MM.1S (cell line): ENCODE measurements at regions not wholly inside any gene's neighbourhood (a gene's known extent, or its start where the extent isn't known, plus 50 kb on each side); places are given as distances from the start of the nearest gene placed in this dataset.

Experiments
- DNase-seq: peaks from one replicate; pipeline ENCODE4 v3.0.0-alpha.2; 2015
- H2AFZ ChIP-seq: fragments of 300-600 bp; sonication (generic); 2 replicates; pipeline ENCODE4 v1.6.0; 2016; ENCODE audit warnings: antibody characterized with exemption, low read length
- H3F3A ChIP-seq: fragments of 300-600 bp; sonication (generic); 2 replicates; pipeline ENCODE4 v1.6.1; 2016; ENCODE audit warnings: mild to moderate bottlenecking, antibody characterized with exemption, low read length, moderate library complexity, mixed read lengths; ENCODE audit not compliant: insufficient read depth
- H3K27ac ChIP-seq: fragments of 300-600 bp; sonication (generic); 2 replicates; pipeline ENCODE4 v1.5.1; 2016; ENCODE audit warnings: mild to moderate bottlenecking, low read length
- H3K27me3 ChIP-seq: fragments of 300-600 bp; sonication (generic); replicated peaks from 2 replicates; pipeline ENCODE4 v1.6.0; 2016; ENCODE audit warnings: low read length; ENCODE audit not compliant: insufficient read depth
- H3K36me3 ChIP-seq: fragments of 300-600 bp; sonication (generic); replicated peaks from 2 replicates; pipeline ENCODE4 v1.6.1; 2016; ENCODE audit warnings: mild to moderate bottlenecking, low read length, mixed read lengths; ENCODE audit not compliant: insufficient read depth
- H3K4me1 ChIP-seq: fragments of 300-600 bp; sonication (generic); 2 replicates; pipeline ENCODE4 v1.6.1; 2016; ENCODE audit warnings: low read length, mixed read lengths
- H3K4me2 ChIP-seq: fragments of 300-600 bp; sonication (generic); 2 replicates; pipeline ENCODE4 v1.6.0; 2016; ENCODE audit warnings: low read depth, low read length
- H3K4me3 ChIP-seq: fragments of 300-600 bp; sonication (generic); 2 replicates; pipeline ENCODE4 v1.5.1; 2016; ENCODE audit warnings: low read length, mixed read lengths
- H3K79me2 ChIP-seq: fragments of 300-600 bp; sonication (generic); 2 replicates; pipeline ENCODE4 v1.6.1; 2016; ENCODE audit warnings: mixed run types, low read length, mixed read lengths
- H3K9ac ChIP-seq: fragments of 300-600 bp; sonication (generic); 2 replicates; pipeline ENCODE4 v1.6.1; 2016; ENCODE audit warnings: low read length, mixed read lengths
- H3K9me2 ChIP-seq: fragments of 300-600 bp; sonication (generic); replicated peaks from 2 replicates; pipeline ENCODE4 v1.6.1; 2016; ENCODE audit warnings: mild to moderate bottlenecking, low read length, mixed read lengths; ENCODE audit not compliant: insufficient read depth
- H3K9me3 ChIP-seq: fragments of 300-600 bp; sonication (generic); replicated peaks from 2 replicates; pipeline ENCODE4 v1.6.1; 2016; ENCODE audit warnings: mild to moderate bottlenecking, low read length, mixed read lengths; ENCODE audit not compliant: insufficient read depth
- H4K20me1 ChIP-seq: fragments of 300-600 bp; sonication (generic); 2 replicates; pipeline ENCODE4 v1.6.1; 2016; ENCODE audit warnings: mild to moderate bottlenecking, low read length, moderate library complexity, mixed read lengths; ENCODE audit not compliant: insufficient read depth
- EZH2 ChIP-seq: fragments of 300-600 bp; sonication (generic); optimal IDR thresholded peaks from 2 replicates; pipeline ENCODE3; 2017; ENCODE audit warnings: low read depth, mild to moderate bottlenecking, antibody characterized with exemption, low read length, mixed read lengths
- EZH2phosphoT487 ChIP-seq: fragments of 300-600 bp; sonication (generic); IDR thresholded peaks from 2 replicates; pipeline ENCODE4 v1.6.1; 2018; ENCODE audit warnings: antibody characterized with exemption, low read length
- TF ChIP-seq, protein P1 (sequence below): fragments of 300-600 bp; sonication (generic); IDR thresholded peaks from 2 replicates; pipeline ENCODE4 v1.5.1; 2016; ENCODE audit warnings: antibody characterized with exemption, low read length, mixed read lengths

DNA sequence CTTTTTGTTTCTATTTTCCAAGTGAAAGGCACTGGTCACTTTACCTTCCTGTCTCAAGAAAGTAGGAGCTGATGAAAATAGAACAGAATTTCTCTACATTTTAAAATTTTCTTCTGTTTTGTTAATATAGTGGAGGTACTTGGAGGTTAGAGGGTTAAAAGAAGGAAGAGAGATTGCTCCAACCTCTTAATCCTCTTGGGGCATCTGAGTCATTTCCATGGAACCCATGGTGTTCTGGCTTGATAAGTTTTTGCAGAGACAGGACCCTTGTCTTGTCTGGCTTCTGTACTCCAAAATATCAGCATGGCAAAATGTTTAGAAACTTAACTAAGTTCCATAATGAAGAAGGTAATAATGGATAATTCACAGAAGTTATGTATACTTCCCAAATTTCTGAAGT lies 727.2 kb downstream of the C4orf33 start:
- Histone ChIP-seq H3K4me2 (no peak overlapping the region), H3K36me3 (no peaks in the 10 kb centered on the region), H3K79me2 (no peaks in the 10 kb centered on the region), H3K27me3 (no peaks in the 10 kb centered on the region), H3K9me3 (no peaks in the 10 kb centered on the region), H3F3A (0 out of 2 replicates have a peak, but pooled peaks cover 6% of the 10 kb centered on the region), H4K20me1 (no peaks in the 10 kb centered on the region), H2AFZ (no peak overlapping the region), H3K4me1 (peaks cover 10% of the 10 kb centered on the region; the same call in 1 of the 2 replicates), H3K27ac (no peak overlapping the region), H3K9me2 (no peaks in the 10 kb centered on the region), H3K4me3 (no peak overlapping the region), H3K9ac (no peak overlapping the region)
- DNase-seq: no peak
- TF ChIP-seq EZH2 (no peak), EZH2phosphoT487 (no peak)
- TF ChIP-seq, protein P1, sequence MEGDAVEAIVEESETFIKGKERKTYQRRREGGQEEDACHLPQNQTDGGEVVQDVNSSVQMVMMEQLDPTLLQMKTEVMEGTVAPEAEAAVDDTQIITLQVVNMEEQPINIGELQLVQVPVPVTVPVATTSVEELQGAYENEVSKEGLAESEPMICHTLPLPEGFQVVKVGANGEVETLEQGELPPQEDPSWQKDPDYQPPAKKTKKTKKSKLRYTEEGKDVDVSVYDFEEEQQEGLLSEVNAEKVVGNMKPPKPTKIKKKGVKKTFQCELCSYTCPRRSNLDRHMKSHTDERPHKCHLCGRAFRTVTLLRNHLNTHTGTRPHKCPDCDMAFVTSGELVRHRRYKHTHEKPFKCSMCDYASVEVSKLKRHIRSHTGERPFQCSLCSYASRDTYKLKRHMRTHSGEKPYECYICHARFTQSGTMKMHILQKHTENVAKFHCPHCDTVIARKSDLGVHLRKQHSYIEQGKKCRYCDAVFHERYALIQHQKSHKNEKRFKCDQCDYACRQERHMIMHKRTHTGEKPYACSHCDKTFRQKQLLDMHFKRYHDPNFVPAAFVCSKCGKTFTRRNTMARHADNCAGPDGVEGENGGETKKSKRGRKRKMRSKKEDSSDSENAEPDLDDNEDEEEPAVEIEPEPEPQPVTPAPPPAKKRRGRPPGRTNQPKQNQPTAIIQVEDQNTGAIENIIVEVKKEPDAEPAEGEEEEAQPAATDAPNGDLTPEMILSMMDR: no peak

DNA sequence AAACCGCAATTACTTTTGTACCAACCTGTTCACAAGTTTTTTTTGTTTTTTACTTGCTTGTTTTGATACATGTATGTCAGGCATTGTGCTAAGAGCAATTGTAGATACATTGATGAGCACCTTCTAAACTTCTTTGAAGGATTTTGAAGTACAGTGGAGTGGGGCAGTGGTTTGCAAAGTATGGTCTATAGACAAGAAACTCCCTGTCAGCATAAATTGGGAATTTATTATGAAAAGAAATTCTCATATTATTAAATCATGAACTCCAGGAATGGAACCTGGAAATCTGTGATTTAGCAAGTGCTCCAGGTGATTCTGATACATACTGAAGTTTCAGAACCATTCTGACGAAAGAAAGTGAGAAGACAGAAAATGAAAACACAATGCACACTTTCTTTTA lies 733.4 kb downstream of the C4orf33 start:
- Histone ChIP-seq H3K27ac (no peak overlapping the region), H3K79me2 (no peaks in the 10 kb centered on the region), H3K9me3 (no peaks in the 10 kb centered on the region), H3K9me2 (no peaks in the 10 kb centered on the region), H2AFZ (no peak overlapping the region), H3F3A (no peaks in the 10 kb centered on the region), H3K9ac (no peak overlapping the region), H3K4me1 (no peaks in the 10 kb centered on the region), H4K20me1 (no peaks in the 10 kb centered on the region), H3K4me3 (no peak overlapping the region), H3K4me2 (no peak overlapping the region), H3K27me3 (no peaks in the 10 kb centered on the region), H3K36me3 (no peaks in the 10 kb centered on the region)
- no peak for DNase-seq
- no peak for TF ChIP-seq EZH2phosphoT487

DNA sequence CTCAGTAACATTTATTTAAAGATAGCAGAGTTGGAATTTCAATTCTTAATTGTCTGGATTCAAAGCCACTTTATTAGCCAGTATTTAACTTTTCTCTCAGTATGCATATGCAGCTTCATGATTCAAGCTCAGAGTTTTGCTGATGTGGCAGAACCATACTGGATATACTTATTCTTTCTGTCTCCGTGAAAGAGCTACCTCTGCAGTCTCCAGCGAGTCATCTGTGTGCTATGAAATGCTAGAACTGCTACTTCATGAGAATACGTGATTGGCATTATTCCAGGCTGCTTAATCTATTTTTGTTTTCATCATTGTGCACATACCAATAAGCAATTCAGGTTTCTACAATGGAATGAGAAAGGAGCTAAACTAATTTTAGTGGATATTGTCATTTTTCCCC lies 743.7 kb downstream of the C4orf33 start:
- TF ChIP-seq EZH2 (no peak), EZH2phosphoT487 (no peak)
- TF ChIP-seq, protein P1: no peak
- Histone ChIP-seq H2AFZ (no peak overlapping the region), H4K20me1 (no peaks in the 10 kb centered on the region), H3K79me2 (no peaks in the 10 kb centered on the region), H3K36me3 (no peaks in the 10 kb centered on the region), H3K4me2 (no peak overlapping the region), H3K4me3 (no peak overlapping the region), H3K9ac (no peak overlapping the region), H3K4me1 (no peaks in the 10 kb centered on the region), H3K9me2 (no peaks in the 10 kb centered on the region), H3K9me3 (no peaks in the 10 kb centered on the region), H3K27me3 (no peaks in the 10 kb centered on the region), H3F3A (no peaks in the 10 kb centered on the region), H3K27ac (no peak overlapping the region)
- no peak for DNase-seq

- Histone ChIP-seq H3K9ac (no peak overlapping the region), H3K27ac (no peak overlapping the region), H3K9me3 (no peaks in the 10 kb centered on the region), H3K4me1 (no peaks in the 10 kb centered on the region), H3K36me3 (no peaks in the 10 kb centered on the region), H4K20me1 (no peaks in the 10 kb centered on the region), H2AFZ (no peak overlapping the region), H3K27me3 (no peaks in the 10 kb centered on the region), H3K9me2 (no peaks in the 10 kb centered on the region), H3K4me3 (no peak overlapping the region), H3F3A (no peaks in the 10 kb centered on the region), H3K4me2 (no peak overlapping the region), H3K79me2 (no peaks in the 10 kb centered on the region)
- TF ChIP-seq EZH2phosphoT487 (no peak), EZH2 (no peak)
- TF ChIP-seq, protein P1: no peak
- DNase-seq: no peak
Measured at GRCh38 chr4:129842096-129842495, 746.1 kb downstream of the C4orf33 start.
